ENCODE measurements at regions not wholly inside any gene's neighbourhood (a gene's known extent, or its start where the extent isn't known, plus 50 kb on each side); places are given as distances from the start of the nearest gene placed in this dataset.
A peak's percentile ranks its signal among the peaks of the same experiment; 100 is the strongest.
"Not testable (repeated sequence)": the region's sequence is repeated elsewhere in the genome, so short reads cannot be mapped to it uniquely, and the experiment has no call there.

DNA sequence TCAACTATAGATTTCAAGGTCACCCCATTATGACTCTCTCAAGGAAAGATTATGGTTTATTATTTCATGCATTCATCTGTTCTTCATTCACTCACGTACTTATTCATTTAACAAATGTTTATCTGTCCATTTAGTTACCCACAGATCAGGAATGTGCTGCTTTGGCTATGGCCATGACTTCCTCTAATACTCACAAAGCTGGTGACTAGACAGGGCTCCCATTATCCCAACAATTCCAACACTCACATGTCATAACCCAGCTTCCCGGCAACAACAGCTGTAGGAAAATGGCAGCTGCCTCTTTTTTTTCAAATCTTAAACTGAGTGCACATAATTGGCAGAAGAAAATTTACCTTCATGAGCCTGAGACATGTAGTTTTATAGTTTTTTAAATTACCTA, 190.8 kb upstream of the CCDC196 start:
- no peak for DNase-seq

DNA sequence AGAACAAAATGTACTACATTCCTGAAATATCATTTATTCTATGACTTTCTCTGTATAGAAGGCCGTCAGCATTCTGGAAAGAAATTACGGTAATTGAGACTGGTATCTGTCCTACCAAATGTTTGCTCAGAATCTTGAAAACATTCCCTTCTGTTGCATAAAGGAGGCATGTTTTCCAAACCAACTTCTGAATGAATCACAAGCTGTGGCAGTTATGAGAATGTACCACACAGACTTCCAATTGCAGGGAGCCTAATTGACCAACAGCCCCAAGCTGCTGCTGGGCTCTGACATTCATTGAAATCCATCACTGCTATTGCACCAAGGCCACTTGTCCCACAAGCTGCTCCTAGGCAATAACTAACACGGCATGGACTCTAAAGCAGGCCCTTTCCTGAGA, 185.3 kb upstream of the CCDC196 start:
- no peak for DNase-seq

DNA sequence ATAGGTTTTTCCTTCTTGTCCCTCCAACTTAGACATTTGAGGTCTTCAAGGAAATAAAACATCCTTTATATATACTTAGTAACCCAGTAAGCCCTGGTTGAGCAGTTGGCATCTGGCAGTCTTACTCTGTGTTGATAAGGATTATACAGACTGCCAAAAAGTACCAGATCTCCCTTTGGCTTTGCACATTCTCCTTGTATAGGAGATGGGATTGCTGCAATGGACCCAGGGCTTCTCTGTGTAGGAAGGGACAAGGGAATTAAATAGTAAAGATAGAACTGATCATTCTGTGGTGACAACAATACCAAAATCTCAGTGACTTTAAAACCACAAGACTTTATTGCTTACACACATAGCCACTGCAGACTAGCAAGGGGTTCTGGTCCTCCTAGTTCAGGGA, 180.1 kb upstream of the CCDC196 start:
- DNase-seq, result no peak

DNA sequence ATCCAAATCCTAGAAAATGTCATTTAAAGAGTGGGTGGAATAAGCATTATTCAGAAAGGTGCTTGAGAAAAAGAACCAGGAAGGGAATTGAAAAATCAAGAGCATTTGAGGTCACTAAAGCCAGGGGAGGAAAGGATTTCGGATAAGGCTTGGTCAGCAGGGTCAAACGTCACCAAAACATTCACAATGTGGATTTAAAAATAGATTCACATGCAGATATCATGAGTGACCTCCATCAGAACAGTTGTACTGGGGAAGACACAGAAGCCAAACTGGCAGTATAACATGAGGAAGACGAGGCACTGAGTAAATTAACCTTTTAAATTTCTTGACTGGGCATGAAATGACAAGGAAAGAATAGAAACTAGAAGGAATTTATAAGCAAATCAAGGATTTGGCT, 175.1 kb upstream of the CCDC196 start:
- no peak for DNase-seq

DNA sequence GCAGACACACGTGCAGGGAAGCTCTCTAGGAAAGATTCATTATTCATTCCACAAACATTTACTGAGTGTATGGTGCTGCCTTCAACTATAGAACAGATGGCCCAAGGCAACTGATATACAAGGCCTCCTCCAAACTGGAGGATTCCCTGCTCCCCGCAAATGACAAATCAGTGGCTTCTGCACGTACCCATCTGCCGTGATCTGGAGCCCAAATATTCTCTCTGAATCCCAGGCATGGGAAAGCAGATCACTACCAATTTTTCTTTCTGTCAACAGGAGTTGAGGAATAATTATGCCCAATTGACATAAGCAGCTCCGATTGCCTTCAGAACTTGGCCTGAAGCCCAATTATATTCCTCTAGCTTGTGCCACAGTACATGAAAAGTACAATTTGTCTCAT, 174.2 kb upstream of the CCDC196 start:
- DNase-seq, result no peak

DNA sequence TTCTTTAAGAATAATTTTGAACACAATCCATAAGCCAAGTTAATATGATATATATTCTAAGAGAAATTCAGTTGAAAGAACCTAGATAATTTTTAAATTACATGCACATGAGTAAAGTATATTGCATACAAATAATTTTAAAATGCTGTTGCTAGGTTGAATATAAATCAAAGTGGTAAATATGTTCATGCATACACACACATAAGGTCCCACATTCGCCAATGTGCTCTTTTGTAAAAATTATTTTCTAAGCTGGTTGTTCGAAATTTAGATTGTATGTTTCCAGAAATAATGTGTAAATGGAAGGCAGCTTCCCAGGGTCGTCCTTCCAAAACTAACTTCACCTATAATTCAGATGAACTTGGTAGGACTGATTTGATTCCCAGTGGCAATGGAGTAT, 173.7 kb upstream of the CCDC196 start:
- DNase-seq, result no peak

DNA sequence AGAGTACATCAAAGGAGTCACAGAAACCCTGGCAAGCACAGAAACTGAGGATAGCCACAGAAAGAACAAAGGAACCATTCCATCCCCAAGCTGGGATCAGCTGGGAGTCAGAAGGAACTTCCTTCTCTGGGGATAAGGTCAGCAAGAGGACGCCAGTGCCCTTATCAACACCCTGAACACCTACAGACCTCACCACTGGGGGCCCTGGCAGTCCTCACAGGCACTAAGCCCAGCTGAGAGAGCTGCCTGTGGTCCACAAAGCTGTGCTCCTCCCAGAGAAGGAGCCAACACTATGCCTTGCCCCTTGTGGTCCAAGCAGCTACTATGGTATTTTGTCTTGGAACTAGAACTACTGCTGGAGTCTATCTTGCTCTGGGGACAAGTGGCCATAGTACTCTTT, 171.1 kb upstream of the CCDC196 start:
- DNase-seq, result no peak

DNA sequence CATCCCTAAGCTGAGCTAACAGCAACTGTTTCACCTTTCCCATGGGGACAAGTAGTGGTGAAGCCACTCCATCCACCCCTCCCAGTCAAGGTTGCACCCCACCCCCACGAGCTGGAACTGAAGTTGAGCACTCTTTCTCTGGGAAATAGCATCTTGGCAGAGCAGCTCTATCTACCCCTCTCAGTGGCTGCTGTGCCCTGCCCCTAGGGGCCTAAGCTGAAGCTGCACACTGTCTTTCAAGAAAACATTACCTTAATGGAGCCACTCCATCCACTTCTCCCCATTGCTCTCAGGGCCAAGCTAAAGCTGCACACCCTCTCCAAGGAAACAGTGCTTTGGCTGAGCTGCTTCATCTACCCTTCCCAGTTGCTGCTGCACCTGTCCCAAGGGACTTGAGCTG, 170.6 kb upstream of the CCDC196 start:
- DNase-seq, result no peak

DNA sequence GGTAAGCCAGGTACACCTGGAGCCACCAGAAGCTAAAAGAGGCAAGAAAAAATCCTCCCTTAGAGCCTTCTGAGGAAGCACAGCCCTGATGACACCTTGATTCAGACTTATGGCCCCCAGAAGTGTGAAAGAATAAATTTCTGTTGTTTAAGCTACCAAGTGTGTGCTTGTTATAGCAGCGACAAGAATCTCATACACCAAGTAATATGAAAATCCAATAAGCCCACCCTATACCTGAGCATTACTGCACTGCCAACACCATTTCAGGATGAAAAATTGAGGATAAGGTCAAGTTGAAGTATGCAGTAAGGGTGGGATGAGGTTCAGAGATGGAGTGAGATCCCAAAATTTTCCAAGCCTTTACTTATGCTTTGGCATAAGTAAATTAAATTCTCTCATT, 163.6 kb upstream of the CCDC196 start:
- no peak for DNase-seq

DNA sequence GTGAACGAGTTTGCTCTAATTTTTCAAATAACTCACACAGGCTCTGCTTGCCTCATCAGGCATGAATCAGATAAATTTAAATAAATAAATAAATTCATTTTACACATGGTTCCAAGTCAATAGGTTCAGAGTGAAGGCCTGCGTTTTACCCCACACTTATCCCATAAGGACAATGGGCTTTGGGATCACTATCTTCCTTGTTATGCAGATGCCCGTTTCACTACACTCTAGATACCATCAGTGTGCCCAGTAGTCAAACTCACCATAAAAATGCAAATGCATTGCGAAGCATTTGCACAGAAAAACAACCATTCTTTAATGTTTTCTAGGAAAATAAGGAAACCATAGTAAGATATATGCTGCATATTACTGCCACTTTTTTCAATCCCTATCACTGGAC, 155.9 kb upstream of the CCDC196 start:
- no peak for DNase-seq

DNA sequence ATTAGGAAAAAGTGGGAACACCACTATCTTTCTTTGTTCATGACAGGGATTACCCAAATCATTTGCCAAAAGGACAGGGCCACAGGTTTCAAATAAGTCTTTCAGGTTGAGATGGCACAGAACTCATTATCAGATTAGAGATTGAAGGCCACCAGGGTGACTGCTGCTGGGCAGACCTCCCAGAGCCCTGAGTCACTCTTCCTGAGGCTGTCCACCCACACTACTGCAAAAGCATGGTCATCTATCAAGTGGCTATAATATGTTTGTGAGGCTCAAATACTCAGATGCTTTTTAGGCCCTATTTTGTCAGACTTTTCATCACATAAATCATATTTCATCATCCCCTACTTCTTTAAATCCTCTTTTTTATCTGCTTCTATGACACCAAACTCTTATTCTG, 155.3 kb upstream of the CCDC196 start:
- DNase-seq, result no peak

DNA sequence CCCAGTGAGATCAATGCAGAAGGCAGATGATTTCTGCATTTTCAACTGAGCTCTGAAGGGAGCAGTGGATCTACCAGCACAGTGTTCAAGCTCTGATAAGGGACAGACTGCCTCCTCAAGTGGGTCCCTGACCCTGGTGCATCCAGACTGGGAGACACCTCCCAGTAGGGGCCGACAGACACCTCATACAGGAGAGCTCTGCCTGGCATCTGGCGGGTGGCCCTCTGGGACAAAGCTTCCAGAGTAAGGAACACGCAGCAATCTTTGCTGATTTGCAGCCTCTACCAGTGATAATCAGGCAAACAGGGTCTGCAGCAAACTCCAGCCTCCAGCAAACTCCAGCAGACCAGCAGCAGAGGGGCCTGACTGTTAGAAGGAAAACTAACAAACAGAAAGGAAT, 152.9 kb upstream of the CCDC196 start:
- not testable (repeated sequence) for DNase-seq

DNA sequence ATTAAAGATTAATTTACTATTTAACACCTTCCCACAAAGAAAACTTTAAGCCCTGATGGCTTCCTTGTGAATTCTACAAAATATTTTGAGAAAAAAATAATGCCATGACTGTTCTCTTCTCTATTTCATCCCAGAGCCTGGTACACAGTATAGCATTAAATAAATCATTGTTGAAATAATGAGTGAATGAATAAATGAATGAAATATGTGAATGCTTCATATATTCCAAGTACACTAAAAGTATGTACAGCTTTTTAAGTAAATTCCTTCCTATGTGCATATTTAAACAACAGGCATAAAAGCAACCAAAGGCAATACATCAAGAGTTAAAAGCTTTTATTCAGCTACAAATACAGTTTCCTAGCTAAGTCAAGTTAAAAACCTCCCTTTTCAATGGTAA, 144.9 kb upstream of the CCDC196 start:
- no peak for DNase-seq

DNA sequence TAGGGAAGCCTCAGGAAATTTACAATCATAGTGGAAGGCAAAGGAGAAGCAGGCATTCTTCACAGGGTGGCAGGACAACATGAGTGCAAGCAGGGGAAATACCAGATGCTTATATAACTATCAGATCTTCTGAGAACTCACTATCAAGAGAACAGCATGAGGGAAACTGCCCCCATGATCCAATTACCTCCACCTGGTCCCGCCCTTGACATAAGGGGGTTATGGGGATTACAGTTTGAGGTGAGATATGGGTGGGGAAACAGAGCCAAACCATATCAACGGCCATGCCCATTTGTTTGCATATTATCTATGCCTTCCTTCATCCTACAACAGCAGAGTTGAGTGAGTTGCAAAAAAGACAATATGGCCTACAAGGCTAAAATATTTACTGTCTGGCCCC, 140.2 kb upstream of the CCDC196 start:
- DNase-seq, result no peak

DNA sequence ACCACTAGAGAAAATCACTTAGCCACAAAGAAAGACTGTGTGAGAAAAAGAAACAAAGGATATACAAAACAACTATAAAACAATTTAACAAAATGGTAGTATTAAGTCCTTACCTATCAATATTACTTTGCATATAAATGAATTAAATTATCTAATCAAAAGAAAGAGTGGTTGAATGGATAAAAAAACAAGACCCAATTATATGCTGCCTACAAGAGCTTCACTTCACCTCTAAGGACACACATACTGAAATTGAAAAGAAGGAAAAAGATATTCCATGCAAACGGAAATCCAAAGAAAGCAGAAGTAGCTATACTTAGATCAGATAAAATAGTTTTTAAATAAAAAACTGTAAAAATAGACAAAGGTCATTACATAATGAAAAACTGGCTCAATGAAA, 134.9 kb upstream of the CCDC196 start:
- DNase-seq, result no peak

DNA sequence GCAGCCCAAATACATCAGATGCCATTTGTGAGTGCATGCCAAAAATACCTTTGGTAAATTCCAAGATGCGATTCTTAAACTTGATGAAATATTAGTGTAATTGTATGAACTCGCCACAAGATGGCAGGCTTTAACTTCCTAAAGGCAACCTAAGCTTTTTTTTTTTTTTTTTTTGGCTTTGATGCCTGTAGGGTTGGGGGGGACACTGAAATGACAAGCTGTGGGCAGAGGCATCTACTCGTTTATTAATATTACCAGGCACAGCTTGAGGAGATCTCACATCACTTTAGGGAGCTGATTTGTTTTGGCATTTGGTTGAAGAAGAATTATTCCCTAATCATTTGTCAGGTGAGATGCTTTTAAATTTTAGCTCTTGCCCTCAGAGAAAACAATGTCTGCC, 126.7 kb upstream of the CCDC196 start:
- peak; percentile 74 for DNase-seq

DNA sequence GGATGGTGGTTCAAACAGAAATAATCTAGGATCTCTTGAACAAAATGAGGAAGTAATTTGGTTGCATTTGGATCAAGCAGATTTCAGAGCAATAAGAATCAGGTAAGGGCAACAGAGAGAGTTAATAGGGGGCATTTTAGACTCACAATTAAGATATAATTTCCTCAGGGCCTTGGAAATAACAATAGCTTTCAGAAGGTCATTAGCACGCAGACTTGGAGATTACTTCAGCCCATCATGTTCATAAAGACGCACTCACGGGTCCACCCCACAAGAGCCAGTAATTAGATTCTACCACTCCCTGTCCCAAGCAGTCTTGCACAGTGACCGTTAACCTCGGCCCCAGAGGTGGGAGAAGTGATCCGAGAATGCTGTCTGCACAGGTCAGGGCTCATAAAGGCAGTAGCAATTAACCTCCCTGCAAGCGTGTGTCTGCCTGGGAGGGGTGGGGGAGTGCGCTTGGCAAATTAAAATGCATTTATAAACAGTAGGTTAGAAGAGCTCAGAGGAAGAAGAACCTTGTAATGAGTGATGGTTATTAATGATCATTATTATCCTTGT, 125.7 kb upstream of the CCDC196 start:
- DNase-seq, result no peak

DNA sequence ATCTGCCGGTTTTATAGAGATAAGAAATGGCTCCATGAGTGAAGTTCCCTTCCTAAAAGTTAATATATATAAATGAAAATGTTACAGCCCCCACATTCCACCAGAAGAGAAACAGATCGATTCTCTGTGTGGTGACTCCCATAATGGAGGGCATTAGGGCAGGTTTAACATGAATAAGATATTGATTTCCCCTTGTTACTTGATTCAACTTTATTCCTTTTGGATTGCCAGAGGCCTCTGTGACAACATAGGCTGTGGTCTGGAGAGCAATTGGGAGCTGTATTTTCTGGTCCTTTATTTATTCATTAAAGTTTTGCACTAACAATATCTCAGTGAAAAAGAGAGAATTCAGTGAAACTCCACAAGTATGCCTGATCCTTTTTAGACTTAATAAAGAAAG, 125.2 kb upstream of the CCDC196 start:
- DNase-seq, result no peak

DNA sequence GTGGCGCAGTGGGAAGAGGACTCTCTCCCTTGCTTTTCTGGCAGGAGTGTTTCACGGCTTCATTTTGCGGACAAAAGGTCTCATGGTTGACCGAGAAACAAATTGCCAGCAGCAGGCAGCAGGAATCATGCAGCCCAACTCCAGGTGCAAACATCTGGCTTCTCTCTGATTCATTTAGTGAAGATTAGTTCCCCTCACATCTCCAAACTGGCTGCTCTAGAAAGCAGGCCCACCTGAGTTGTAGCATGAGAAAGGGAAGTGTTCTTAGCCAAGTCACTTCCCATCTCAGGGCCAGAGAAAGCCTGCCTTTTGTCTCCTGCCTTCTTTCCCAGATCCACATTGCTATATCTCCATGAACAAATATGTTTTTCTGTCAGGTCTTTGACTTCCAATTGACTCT, 120.8 kb upstream of the CCDC196 start:
- DNase-seq, result no peak

DNA sequence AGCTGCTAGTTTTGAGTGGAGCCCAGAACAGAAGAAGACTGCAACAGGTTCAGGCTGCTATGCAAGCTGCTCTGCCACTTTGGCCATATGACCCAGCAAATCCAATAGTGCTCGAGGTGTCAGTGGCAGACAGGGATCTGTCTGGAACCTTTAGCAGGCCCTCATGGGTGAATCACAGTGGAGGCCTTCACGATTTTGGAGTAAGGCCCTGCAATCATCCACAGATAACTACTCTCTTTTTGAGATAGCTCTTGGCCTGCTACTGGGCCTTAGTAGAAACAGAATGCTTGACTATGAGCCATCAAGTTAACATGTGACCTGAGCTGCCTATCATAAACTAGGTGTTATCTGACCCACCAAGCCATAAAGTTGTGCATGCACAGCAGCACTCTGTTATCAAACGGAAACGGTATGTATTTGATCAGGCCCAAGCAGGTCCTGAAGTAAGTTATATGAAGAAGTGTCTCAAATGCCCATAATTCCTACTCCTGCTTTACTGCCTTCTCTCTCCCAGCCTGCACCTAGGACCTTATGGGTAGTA, 116.9 kb upstream of the CCDC196 start:
- DNase-seq, result no peak

DNA sequence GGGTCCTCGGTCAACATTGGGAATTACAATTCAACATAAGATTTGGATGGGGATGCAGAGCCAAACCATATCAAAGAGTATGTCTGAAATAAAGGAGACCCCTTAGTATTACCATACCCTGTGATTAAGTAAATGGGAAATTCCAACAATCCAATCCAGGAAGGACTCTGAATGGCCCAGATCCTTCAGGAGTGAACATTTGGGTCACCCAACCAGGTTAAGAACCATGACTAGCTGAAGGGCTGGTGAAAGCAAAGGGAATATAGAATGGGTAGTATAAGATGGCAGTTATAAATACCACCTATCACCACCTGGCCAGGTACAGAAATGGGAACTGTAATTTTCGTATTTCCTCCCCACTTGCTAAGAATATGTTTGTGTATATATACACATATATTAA, 114.4 kb upstream of the CCDC196 start:
- no peak for DNase-seq

DNA sequence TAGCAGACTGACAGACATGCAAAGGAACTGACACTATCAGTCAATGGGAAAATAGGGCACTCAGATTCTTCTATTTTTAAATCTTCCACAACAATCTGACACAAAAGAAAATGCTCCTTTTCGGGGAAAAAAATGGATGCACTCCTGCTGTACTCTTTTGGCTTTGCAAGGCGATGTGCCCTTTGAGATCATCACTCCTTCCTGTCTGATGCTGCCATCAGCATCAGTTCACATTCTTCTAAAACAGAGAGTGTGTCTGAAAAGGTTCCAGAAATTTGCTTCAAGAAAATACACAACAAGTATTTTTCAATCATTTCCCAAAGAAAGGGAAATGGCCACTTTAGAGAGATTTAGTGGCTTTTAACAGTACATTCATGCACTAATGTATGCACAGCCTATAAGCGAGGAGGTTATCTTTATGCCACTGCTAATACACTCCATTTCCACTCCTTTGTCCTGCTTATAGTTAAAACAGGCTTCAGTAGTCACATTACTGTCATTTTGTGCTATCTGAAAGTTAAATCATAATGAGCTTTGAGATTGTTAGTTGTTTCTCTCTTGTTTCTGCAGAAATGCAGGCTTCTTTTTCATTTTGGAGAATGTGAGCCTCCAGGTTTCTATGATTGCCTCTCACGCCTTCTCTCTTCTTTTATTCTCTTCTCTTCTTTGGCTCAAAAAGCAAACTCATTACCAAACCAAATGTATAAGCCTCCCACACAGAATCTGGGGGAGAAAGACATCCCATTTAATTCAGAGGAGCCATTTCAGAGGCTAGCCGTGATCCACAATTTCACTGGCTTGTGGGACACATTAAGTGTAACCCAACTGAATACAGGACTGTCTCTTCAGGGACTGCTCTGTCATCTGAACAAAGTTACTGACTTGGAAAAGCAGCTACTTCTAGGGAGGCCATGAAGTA, 110.9 kb upstream of the CCDC196 start:
- no peak for DNase-seq

DNA sequence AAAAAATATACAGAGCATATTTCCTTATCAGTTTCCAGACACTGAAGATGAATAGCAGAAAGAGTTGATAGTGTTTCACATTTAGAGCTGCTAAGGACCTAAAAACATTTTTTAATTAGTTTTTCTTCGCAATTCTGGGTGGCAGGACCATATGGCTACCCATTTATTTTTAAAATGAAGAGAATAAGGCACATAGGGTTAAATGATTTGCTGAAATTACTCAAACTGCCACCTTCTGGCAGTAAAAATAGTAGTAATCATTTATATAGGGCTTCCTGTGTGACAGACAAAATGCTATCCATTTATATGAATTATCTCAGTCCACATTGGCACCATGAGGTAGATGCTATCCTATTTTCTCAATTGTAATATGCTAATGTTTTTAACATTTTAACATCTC, 108.6 kb upstream of the CCDC196 start:
- no peak for DNase-seq

DNA sequence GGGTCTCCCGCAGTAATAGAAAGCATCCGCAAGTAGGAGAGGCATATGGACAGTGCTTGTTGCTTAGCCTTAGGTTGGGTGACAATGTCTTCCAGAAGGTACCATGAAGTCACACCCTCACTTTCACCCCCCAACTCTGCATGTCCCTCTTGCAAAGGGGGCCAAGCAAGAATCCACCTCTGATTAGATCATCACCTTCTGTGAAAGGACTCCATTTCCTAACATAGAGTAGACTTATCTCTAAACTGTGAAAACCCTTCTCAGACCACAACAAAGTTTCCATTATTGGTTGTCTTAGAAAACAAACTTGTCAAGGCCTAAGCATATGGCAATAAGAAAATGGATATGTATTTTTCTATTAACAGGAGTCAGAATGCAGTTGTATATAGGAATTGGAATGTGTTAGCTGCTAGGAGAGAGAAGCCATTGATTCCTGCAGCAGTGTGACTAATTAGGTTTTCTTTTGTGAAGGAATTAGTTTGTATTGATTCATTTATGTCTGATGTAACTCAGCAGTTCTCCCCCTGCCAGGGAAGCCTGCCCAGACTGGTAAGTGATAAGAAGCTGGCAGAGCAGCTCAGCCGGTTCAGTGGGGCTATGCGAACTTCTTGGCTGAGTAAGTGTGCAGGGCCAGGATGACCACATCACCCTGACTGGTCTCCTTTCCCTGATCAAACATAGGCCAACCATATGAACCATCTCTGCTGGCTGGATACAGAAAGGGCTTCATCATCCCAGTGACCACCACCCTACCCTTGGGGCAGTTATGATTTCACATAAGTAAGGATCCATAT, 107.3 kb upstream of the CCDC196 start:
- no peak for DNase-seq
